H7 (cell line): ENCODE measurements at regions not wholly inside any gene's neighbourhood (a gene's known extent, or its start where the extent isn't known, plus 50 kb on each side); places are given as distances from the start of the nearest gene placed in this dataset.

Experiments
- DNase-seq: peaks from one replicate; pipeline ENCODE4 v3.0.0; 2012
- H3K27me3 ChIP-seq: 2 replicates; pipeline ENCODE4 v1.6.0; 2011; ENCODE audit warnings: mild to moderate bottlenecking, low read length; ENCODE audit not compliant: control insufficient read depth, insufficient read depth
- H3K36me3 ChIP-seq: replicated peaks from 2 replicates; pipeline ENCODE4 v1.5.1; 2011; ENCODE audit warnings: low read length; ENCODE audit not compliant: control insufficient read depth, insufficient read depth
- H3K4me3 ChIP-seq: 2 replicates; pipeline ENCODE4 v1.5.1; 2011; ENCODE audit warnings: low read depth, mild to moderate bottlenecking, control low read depth, low read length, moderate library complexity; ENCODE audit not compliant: insufficient read depth

GRCh38 chr3:74564560-74564959, 49.9 kb downstream of the CNTN3 start:
- H3K4me3 ChIP-seq, result no peak overlapping the region

GRCh38 chr3:74562558-74563269, 51.7 kb downstream of the CNTN3 start:
- DNase-seq, result no peak
- no peaks in the 10 kb centered on the region for H3K27me3 ChIP-seq
- H3K36me3 ChIP-seq, result no peaks in the 10 kb centered on the region
- H3K4me3 ChIP-seq, result no peak overlapping the region

More at GRCh38 chr3:74564560-74564959, 49.9 kb downstream of the CNTN3 start:
- no peak for DNase-seq
- Histone ChIP-seq H3K36me3 (no peaks in the 10 kb centered on the region), H3K27me3 (no peaks in the 10 kb centered on the region)

- no peaks in the 10 kb centered on the region for H3K27me3 ChIP-seq
- no peak overlapping the region for H3K4me3 ChIP-seq
- no peaks in the 10 kb centered on the region for H3K36me3 ChIP-seq
- no peak for DNase-seq
These were observed 52.6 kb downstream of the CNTN3 start for GRCh38 chr3:74561881-74562280.

- Histone ChIP-seq H3K27me3 (no peaks in the 10 kb centered on the region), H3K36me3 (no peaks in the 10 kb centered on the region), H3K4me3 (no peak overlapping the region)
- DNase-seq, result no peak
These were observed 55.2 kb downstream of the CNTN3 start for GRCh38 chr3:74559261-74559660.

DNA sequence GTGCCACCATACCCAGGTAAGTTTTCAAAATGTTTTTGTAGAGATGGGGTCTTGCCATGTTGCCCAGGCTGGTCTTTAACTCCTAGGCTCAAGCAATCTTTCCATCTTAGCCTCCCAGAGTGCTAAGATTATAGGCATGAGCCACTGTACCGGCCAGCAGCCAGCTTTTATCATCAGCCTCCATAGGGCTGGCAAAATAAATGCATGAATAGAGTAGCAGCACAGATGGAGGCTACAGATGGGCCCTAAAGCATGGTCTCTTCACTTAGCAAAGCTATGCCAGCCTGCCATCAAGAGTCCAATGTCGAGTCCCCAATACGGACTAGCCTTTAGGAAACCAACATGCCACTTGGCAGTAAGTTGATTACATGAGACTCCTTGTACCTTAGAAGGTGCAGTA, 63.8 kb downstream of the CNTN3 start:
- H3K36me3 ChIP-seq, result no peaks in the 10 kb centered on the region
- H3K27me3 ChIP-seq, result no peaks in the 10 kb centered on the region
- DNase-seq, result no peak
- no peak overlapping the region for H3K4me3 ChIP-seq

DNA sequence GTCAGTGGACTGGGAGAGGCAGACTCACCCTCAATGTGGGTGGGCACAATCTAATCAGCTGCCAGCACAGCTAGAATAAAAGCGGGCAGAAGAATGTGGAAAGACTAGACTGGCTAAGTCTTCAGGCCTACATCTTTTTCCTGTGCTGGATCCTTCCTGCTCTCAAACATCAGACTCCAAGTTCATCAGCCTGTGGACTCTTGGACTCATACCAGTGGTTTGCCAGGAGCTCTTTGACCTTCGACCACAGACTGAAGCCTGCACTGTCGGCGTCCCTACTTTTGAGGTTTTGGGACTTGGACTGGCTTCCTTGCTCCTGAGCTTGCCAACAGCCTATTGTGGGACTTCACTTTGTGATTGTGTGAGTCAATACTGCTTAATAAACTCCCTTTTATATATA, 68.0 kb downstream of the CNTN3 start:
- Histone ChIP-seq H3K36me3 (no peaks in the 10 kb centered on the region), H3K4me3 (no peak overlapping the region), H3K27me3 (no peaks in the 10 kb centered on the region)
- no peak for DNase-seq

- Histone ChIP-seq H3K27me3 (no peaks in the 10 kb centered on the region; the same call in 1 of the 2 replicates), H3K4me3 (no peak overlapping the region), H3K36me3 (no peaks in the 10 kb centered on the region)
- no peak for DNase-seq
These were observed 72.0 kb downstream of the CNTN3 start for GRCh38 chr3:74542441-74542840.

DNA sequence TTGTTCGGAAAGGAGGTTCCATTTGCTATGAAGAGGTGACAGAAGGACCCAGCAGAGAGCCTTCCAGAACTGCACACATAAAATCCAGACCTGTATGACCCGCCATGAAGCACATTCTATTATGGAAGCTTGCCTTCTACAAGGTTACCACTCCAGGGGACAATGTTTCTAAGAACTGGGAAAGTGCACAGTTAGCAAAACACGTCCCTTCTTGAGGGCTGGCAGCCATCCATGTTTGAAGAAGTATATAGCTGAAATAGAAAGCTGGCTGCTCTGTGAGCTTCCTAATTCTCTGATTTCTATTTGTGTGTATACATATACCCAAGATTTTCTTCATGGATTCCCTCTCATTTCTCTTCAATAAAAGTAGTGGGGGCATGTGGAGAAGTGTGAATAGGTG, 74.6 kb downstream of the CNTN3 start:
- Histone ChIP-seq H3K4me3 (no peak overlapping the region), H3K27me3 (no peaks in the 10 kb centered on the region; the same call in 1 of the 2 replicates), H3K36me3 (no peaks in the 10 kb centered on the region)
- DNase-seq, result no peak

DNA sequence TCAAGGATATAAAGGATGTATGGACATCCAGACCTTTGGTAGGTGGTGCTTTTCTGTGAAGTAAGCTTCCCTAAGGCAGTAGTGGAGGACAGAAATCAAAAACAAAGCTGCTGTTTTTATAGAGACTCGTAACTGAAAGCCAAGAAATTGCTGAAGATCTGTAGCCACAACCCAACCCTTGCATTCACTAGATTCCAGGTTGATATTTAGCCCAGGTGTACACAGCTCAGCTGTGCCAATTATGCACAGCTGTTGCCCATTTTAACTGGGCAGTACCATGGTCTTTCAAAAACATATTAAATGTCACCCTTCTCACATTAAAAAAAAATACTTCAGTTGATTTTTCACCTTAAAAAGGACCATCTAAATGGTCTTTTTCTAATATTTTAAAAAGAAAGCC, 75.8 kb downstream of the CNTN3 start:
- Histone ChIP-seq H3K27me3 (peaks cover 3% of the 10 kb centered on the region; the same call in 1 of the 2 replicates), H3K4me3 (no peak overlapping the region), H3K36me3 (no peaks in the 10 kb centered on the region)
- DNase-seq, result no peak

DNA sequence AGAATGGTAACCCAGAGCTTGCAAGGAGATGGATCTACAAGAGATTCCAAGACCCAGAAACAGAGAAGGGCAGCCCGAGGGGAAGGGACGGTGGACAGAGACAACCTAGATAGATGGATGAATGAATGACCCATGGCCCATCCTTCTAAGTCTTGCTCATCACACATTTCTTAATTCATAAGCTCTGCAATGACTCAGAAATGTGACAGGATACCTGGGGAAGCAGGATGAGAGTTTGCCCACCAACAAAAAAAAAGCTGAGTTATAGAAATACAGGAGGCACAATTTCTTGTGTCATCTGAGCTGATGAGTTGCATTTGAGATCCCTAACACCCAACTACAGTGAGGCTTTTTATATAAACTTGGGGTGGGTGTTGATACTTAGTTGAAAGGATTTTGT, 76.6 kb downstream of the CNTN3 start:
- H3K27me3 ChIP-seq, result peaks cover 3% of the 10 kb centered on the region; the same call in 1 of the 2 replicates
- H3K4me3 ChIP-seq, result no peak overlapping the region
- H3K36me3 ChIP-seq, result no peaks in the 10 kb centered on the region
- no peak for DNase-seq

- no peaks in the 10 kb centered on the region for H3K36me3 ChIP-seq
- DNase-seq, result no peak
- H3K4me3 ChIP-seq, result no peak overlapping the region
- peaks cover 3% of the 10 kb centered on the region; the same call in 1 of the 2 replicates for H3K27me3 ChIP-seq
These were observed 77.3 kb downstream of the CNTN3 start for GRCh38 chr3:74537164-74537563.

DNA sequence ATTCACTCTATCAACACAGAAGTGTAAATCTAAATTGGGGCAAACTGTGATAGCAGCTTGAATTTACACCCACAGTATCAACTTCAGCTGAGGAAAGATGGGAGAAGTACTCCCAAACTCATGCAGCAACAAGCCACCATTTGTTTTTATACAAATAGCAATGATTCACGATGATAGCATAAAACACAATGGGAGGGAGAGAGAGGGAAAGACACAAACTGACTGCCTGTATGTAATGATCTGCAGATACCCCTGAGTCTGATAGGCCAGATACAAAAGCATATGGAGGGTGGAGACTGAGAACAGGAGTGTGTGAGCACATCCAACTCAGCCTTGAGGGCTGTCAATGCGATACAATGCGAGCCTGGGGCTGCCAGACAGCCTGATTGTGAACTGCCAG, 79.2 kb downstream of the CNTN3 start:
- no peak for DNase-seq
- Histone ChIP-seq H3K4me3 (no peak overlapping the region), H3K36me3 (no peaks in the 10 kb centered on the region), H3K27me3 (peaks cover 3% of the 10 kb centered on the region; the same call in 1 of the 2 replicates)

DNA sequence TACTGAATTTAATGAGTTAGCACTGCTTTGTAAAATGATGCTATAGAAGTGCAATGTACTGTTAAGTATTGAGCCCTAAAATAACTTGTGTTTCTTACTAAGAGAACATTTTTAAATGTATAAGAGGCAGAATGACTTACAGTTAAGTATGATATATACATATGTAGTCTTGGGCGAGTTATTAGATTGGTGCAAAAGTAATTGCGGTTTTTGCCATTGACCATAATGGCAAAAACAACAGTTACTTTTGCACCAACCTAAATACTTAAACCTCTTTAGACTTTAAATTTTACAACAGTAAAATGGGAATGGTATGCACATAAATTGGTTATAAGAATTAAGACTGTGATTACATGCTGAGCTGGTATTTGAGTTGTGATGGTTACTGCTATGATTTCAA, 79.8 kb downstream of the CNTN3 start:
- Histone ChIP-seq H3K27me3 (peaks cover 3% of the 10 kb centered on the region; the same call in 1 of the 2 replicates), H3K4me3 (no peak overlapping the region), H3K36me3 (no peaks in the 10 kb centered on the region)
- no peak for DNase-seq

- H3K27me3 ChIP-seq, result peaks cover 3% of the 10 kb centered on the region; the same call in 1 of the 2 replicates
- H3K4me3 ChIP-seq, result no peak overlapping the region
- no peak for DNase-seq
- no peaks in the 10 kb centered on the region for H3K36me3 ChIP-seq
These were observed 82.0 kb downstream of the CNTN3 start for GRCh38 chr3:74532446-74532845.

- H3K4me3 ChIP-seq, result no peak overlapping the region
- no peak for DNase-seq
- H3K36me3 ChIP-seq, result no peaks in the 10 kb centered on the region
- H3K27me3 ChIP-seq, result peaks cover 3% of the 10 kb centered on the region; the same call in 1 of the 2 replicates
These were observed 83.0 kb downstream of the CNTN3 start for GRCh38 chr3:74531491-74531890.
